ENCODE measurements at regions not wholly inside any gene's neighbourhood (a gene's known extent, or its start where the extent isn't known, plus 50 kb on each side); places are given as distances from the start of the nearest gene placed in this dataset.

DNA sequence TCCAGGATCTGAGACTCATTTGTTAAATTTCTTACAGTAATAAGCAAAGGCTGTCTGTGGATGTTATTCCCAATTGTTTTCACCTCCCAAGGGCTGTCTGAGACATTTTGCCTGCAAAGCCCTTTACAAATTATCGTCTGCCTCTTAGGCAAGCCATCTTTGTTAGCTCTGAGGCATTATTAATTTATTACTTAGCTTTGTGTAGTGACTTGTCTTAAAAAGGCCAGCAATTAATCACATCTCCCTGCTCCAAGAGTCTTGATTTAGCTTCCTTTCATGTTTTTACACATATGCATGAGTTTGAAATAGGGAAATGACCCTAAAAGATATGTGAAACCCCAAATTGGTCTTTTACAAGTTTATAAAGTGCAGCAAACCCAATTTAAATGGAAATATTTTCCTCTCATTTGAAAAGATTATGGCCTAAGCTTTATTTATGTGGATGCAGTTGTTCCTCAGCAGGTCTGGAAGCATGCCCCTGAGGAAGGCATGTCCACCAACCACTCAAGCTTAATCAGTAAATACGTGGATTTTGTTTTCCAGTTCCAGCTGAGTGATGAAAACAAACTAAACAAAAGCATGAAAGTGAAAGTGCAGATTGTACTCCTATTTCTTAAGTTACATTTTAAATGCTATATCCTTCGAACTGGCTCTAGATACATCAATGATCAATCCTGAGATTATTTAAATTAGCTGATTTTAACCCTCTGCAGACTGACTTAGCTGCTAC lies 173.6 kb upstream of the LNX1 start:
- no peak for ATAC-seq

DNA sequence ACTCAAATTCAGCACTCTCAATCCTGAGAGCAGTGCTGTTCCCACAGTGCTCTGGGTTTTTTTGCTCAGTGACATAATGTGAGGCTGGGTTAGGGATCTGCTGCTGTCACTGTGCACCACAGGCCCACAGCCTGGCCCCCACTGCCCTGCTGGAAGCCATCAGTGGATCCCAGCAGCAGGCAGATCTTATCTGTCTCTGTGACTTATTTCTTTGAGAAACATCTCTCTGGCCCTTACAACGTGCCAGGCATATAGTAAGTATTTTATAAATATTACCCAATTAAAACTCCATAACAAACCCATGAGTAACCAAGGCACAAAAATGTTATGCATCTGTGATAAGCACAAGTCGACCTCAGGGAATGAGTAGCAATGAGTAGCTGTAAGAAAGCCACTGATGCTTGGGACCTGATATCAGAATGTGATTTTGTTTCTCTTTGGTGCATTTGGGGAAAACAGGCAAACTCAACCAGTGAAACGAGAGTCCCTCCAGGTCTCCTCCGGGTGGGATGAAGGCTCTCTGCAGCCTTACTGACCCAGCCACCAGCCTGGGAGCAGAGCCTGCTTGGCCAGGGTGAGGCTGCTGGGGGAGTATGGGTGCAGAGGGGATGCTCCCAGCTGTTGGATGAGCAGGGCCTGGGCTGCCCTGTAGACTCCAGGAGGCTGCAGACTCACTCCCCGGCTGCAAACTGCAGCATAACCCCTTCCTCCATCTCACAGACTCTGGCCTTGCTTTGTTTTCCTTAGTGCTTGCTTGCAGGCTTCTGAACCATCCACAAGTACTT lies 172.7 kb upstream of the LNX1 start:
- no peak for ATAC-seq

DNA sequence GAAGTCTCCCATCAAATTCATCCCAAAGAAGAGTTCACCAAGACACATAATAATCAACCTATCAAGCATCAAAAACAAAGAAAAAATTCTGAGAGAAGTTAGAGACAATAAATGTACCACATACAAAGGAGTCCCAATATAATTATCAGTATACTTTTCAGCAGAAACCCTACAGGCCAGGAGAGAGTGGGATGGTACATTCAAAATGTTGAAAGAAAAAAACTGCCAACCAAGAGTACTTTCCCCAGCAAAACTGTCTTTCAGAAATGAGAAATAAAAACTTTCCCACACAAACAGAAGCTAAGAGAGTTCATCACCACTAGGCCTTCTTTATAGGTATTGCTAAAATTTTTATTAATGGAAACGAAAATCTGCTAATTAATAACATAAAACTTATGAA lies 164.4 kb upstream of the LNX1 start:
- no peak for ATAC-seq

DNA sequence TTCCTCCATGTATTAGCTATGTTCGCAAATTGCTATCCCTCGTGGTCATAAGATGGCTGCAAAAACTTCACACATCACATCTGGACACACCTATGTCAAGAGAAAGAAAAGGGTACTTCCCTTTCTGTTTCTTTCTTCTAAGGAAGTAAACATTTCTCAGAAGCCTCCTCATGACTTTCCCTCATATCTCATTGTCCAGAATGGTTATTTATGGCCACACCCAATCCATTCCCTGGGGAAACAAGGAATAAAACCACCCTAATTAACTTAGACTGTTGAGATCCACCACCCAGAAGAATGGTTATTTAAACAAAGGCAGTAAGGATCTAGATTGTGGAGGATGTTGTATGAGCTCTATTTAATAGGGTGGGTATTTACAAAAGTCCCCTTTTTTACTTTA lies 160.8 kb upstream of the LNX1 start:
- no peak for ATAC-seq

DNA sequence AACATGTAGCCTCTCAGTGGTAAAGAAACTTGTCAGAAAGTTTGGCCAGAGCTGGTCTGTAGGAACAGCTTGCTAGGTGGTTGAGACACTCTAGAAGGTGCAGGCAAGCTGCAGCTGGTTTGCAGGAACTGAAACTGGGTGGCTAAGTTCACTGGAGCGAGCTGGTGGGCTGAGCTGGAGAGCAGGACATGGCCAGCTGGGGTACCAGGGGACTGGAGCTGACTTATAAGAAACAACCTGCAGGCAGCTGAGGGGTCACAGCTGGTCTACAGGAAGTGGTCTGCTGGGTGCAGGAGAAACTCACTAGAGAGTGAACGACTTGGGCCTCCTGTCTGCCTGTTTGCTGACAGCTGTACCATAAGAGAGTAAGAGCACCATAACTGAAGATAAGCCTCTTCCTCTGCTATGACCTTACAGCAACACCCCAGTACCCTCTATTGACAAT lies 157.1 kb upstream of the LNX1 start:
- peak; percentile 45 for ATAC-seq

DNA sequence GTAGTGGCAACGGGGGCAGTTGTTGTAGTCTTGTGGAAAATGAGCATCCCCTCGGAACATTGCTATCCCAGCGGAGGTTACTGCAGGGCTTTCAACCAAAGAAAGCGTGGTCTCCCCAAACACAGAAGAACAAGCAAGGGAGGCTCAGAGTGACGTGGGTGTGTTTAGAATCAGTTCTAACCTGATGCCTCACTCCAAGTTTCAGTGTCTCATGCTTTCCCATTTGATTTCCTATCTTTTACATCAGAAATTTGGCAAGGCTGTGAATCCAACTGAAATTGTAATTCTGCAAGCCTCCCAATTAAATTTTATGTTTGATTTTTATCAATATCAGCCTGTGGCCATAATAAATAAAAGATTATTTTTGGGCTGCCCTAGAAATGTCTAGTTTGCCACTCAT lies 156.1 kb upstream of the LNX1 start:
- ATAC-seq: no peak

DNA sequence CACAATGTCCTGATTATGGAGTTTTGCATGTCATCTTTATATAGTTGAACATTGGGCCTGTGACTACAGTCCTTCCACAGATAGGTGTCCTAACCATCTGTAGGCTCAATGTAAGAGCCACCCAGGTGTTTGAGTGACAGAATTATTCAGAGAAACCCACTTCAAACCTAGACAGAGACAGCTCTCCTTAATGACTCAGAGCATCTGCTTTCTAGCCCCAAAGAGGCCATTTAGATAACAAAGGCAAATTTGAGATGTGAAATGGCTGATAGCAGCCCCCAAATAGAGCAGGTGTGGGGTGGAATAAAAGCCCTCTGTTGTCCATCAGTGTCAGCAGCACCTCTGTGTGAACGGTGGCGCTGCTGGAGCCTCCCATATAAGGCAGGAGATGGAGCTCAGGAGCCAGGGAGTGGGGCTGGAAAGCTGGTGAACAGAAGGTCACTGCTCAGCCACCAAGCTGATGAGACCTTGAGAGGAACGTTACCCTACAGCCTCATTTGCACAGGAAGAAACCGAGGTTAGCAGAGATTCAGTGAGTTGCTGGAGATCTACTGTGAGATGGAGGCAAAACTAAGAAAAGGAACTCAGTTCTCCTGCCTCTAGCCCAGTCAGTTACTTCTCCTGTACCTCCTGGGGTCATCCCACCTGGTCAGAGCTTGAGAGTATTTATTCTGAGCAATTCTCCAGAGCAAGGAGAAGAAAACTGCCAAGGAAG lies 153.3 kb upstream of the LNX1 start:
- ATAC-seq: no peak

DNA sequence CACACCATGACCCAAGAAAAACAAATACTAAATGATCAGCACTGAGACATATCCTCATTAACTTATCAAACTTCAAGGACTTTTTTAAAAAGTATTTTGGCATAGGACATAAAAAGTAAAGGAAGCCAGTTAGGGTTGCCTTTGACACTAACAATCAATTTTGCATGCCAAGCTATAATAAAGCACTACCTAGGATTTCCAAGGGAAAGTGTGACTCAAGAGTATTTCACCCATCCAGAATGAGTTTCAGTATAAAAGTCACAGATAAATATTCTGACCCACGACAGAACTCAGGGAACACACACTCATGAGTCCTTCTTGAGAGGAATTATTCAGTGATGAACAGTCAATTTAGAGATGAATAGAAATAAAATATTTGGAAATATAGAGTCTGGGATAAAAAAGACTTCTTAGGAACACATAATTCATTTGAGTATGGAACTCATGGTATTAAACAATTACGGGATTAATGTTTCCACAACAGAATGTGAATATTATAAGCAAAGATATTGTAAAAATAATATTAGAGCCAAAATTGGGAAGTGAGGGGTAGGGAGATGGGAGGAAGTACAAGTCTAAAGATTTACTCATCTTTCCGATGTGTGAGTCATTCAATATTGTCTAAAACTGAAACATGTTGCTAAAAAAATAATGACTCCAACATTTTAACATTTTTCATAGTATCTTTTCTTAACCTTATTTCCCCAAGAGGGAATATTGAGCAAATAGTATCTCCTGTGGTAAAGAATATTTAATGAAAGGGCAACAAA lies 143.5 kb upstream of the LNX1 start:
- ATAC-seq: no peak

DNA sequence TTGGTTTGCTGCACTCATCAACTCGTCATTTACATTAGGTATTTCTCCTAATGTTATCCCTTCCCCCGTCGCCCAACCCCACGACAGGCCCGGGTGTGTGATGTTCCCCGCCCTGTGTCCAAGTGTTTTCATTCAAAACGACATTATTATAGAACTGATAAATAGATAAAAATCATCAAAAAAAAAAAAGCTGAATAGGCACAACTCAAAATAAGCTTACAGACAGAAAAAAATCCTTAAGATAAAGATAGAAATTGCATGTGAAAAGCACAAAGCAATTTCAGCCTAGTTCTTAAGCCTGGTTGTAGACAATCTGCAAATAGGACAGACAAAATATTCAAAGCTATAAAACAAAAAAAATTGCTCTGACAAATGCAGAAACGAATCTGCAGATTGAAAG lies 142.9 kb upstream of the LNX1 start:
- ATAC-seq: no peak

DNA sequence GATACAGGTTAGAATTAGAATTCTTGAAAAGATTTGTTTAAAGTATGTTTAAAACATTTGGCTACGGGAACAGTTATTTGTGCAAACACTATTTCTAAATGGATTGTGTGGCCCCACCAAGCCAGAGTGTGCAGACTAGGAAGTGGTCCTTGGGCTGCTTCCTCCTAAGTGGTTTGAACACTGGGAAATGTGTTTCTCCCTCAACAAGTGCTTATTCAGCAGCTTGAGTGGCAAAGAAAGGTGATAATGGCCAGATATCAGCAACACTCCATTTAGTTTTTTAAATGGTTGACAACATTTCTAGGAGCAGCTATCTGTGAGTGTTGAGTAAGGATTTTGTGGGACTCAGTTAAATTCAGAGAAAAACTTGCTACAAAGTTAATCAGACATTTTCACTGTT lies 141.4 kb upstream of the LNX1 start:
- ATAC-seq: no peak

DNA sequence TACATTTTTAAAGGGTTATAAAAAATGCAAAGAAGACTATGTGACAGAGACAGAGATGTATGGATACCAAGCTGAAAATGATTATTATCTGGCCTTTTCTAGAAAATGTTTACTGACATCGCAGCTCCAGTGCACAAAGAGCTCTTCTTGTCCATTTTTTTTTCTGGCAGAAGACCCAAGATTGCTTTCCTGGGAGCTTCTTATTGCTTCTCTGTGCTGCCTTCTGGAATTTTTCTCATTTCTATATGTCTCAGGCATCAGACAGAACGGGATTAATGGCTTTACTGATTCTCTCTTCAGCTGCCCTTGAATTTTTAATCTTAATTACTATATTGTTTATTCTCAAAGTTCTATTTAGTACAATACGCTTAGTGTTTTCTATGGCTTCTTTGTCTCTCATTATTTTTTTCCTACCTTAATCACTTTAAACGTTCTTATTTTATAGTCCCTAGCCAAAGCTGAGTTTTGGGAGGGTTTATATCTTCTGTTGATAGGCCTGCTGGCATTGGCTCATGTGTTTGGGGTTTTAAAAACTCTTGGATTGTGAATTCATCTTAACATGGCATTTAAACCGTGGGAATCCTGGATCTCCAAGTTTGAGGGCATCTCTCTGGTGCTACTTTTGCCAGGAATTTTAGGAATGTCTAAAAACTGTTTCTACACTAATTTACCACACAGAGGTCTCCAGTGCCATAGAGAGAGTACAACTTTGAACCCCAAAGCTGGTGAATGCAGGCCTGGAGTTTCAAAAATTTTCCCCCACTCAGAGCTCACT lies 138.9 kb upstream of the LNX1 start:
- ATAC-seq: no peak

DNA sequence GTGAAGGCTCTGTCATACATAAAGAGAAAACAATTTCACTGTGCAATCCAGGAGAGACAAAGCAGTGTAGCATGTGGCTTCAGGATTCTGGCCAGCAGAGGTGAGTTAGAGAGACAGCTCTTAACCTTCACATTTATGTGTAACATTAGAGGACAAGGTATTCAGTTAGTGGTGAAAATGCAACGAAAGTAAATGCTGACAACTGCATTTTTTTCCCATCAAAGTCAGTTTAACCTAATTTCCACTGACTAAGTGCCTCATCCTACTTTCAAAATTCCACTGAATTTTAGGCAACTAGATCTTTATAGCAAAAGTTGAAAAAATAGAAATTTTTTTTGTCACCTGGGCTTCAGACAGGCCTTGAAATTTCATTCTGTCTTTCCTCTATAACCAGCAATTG lies 130.8 kb upstream of the LNX1 start:
- ATAC-seq: no peak

DNA sequence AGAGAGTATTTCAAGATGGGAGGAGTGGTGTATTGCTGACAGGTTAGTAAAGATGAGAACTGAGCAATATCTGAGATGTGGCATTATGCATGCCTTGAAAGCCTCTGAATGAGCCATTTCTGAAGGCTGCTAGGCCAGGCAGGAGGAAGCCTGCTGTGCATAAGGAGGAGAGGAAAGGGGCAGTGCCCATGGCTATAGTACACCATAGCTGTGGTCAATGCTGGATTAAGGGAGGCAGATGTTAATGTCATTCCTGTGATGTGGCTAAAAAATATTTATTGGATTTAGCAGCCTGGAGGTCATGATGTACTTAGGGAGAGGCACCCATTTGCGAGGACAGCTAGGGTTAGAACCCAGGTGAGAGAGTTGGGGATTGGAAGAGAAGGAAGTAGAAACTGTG lies 130.0 kb upstream of the LNX1 start:
- ATAC-seq: no peak

DNA sequence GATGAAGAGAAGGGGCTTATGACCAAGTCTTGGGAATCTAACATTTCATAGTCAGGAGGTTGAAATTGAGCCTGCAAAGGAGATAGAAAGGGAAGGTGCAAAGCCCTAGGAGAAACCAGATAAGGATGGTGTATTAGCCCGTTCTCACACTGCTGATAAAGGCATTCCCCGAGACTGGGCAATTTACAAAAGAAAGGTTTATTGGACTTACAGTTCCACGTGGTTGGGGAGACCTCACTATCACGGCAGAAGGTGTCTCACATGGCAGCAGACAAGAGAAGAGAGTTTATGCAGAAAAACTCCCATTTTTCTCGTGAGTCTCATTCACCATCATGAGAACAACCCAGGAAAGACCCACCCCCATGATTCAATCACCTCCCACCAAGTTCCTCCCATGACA lies 129.5 kb upstream of the LNX1 start:
- no peak for ATAC-seq

DNA sequence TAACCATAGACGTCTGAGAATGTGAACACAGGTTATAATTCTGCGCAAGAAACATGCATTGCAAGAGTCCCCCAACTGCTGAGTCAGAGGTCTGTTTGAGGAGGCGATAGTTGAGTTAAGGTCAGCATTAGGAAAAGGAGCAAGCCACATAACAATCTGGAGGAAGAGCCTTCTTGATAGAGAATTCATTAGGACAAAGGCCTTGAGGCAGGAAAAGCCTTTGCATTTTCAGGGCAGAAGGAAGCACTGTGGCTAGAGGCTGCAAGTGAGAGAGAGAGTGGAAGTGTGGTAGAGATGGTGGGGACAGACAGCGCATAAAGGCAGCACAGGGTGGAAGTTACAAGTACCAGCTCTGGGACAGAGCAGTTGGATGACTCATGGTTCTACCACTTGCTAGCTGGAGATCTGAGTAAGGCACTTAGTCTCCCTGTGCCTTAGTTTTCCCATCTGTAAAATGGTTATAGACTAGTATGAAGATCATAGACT lies 125.8 kb upstream of the LNX1 start:
- ATAC-seq: no peak

DNA sequence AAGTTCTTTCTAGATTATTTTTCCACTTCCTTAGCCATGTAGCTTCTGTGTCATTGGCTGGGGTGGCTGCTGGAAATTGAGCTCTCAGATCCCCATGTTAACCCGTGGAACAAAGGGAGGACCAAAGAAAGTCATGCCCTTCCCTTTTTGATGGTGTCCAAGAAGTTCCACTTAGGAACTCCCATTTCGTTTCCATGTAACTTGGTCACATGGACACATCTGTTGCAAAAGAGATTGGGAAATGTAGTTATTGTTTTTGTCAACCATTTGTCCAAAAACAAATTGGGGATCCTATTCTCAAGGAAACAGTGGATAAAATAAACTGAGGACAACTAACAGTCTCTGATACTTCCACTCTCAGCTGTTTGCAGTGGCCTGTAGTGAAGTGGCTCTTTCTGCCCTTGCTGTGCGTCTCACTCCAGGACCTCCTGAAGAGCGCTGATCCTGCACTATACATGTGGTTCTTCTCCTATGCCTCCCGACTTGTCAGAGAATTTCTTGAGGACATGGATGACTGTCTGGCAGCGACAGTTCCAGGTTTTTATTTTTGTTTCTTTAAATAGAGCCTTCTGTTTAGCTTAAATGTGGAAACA lies 125.3 kb upstream of the LNX1 start:
- no peak for ATAC-seq

DNA sequence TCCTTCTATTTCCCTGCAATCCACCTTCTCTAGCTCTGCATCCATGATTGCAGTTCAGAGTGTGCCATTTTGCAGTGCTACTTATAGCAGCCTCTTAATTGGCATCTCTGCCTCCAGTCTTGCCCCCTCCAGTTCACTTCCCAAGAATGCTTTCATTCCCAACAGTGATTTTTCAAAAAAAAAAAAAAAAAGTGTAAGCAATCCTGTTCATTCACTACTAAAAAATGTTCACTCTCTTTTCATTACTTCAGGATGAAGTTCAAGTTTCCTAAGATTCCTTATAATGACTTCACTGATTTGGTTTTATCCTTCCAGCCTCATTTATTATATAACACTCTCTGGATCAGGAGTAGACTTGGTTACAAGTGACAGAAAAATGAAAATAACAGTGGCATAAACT lies 124.7 kb upstream of the LNX1 start:
- ATAC-seq: no peak

DNA sequence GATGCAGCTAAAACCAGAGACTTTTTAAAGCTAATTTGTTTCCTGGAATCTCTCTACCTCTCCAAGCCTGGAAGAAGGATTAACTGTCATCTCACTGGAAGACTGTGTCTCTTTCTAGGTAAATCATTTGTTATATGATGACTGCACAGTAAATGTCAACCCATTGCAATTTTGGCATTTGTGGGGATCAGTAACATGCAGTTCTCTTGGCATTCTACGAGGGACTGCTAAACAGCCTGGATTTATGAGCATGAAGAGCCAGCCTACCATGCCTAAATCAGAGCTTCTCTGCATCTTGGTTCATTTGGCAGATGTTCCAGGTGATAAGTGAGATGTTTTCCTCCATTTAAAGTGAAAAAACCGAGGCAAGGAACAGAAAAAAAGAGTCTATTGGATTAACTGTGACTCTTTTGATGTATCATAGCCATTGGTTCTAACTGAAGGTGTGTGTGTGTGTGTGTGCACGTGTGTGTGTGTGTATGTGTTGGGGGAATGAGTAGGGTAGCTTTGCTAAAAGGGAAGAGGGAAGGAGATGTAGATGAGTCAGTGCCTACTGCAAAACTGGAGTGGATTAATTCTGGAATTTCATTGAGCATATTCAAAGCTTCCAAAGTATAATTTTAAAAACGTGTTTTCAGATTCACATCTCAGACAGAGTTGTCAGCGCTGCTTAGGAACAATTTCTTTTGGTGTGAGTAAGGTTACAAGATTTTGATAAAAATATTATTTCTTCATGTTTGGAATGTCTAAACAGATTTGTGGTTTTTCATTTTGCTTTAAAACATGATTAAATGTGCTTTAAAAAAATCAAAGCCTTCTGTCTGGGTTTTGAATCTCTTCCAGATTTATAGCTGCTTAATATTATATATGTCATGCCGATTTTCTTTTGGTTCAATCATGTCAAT lies 123.2 kb upstream of the LNX1 start:
- ATAC-seq: no peak

DNA sequence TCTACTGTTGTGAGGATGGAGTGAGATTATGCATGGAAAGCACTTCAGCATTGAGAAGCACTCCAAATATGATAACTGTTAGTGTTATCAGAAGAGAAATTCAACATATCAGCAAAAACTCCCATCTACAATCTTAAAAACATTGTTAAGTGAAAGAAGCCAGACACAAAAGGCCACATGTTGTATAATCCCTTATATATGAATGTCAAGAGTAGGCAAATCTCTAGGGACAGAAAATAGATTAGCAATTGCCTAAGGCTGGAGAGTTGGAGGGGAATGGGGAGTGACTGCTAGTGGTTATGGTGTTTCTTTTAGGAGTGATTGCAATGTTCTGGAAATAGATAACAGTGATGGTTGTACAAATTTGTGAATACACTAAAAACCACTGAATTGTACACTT lies 122.5 kb upstream of the LNX1 start:
- no peak for ATAC-seq

DNA sequence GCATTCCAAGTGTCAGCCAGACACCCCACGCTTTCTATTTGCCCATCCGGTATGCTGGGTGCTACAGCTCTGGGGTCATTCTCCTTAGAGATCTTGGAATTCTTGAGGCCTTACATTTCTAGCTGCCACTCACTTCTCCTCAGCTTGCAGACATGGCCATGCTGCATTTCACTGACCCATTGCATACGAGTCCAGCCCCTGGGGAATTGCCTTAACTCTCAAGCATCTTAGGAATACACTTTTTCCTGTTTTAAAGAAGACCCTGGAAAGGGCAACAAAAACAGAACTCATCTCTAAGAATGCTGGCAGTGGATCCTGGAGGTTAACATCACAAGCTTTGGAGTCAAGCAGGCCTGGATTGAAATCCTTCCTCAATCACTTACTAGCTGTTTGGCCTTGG lies 122.0 kb upstream of the LNX1 start:
- no peak for ATAC-seq
